ENCODE measurements at regions not wholly inside any gene's neighbourhood (a gene's known extent, or its start where the extent isn't known, plus 50 kb on each side); places are given as distances from the start of the nearest gene placed in this dataset.

DNA sequence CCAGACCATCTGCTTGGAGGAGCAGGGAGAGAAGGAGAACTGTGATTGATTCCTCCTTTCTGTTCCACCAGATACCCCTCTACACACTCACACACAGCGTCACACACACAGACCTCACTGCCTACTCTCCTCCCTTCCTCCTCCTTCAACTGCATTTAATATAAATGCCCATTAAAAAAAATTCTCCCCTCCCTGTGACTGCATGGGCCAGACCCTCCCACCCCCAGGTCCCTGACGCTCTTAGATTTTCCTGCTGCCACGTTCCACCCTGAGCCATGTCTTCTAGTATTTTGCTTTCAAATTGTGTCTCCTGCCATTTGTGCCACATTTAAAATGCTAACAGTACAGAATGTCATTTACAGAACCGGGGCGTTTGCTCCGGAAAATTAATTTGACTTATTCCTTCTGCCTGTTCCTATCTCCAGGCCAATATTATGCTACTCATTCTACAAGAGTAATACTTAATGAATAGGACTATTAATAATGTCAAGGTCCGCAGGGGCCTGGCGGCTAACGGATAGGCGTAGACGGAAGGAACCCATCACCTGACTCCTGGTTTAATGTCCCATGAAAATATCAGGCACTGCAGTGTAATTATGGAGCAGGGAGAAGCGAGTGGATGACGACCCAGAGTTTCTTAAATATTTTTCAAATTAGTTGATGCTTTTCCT, 100.2 kb downstream of the MRM1 start:
- no peaks in the 10 kb centered on the region for H3K36me3 Mint-ChIP-seq (ENCODE audit: low read depth)
- H3K27me3 Mint-ChIP-seq (ENCODE audit: insufficient read depth), result peaks cover 18% of the 10 kb centered on the region
- no peaks in the 10 kb centered on the region for H3K4me1 Mint-ChIP-seq (ENCODE audit: low read depth)
- DNase-seq, result no peak
- no peak overlapping the region for H3K4me3 Mint-ChIP-seq
- H3K27ac Mint-ChIP-seq, result no peak overlapping the region
- H3K9me3 Mint-ChIP-seq, result no peaks in the 10 kb centered on the region
- TF ChIP-seq, protein P1, sequence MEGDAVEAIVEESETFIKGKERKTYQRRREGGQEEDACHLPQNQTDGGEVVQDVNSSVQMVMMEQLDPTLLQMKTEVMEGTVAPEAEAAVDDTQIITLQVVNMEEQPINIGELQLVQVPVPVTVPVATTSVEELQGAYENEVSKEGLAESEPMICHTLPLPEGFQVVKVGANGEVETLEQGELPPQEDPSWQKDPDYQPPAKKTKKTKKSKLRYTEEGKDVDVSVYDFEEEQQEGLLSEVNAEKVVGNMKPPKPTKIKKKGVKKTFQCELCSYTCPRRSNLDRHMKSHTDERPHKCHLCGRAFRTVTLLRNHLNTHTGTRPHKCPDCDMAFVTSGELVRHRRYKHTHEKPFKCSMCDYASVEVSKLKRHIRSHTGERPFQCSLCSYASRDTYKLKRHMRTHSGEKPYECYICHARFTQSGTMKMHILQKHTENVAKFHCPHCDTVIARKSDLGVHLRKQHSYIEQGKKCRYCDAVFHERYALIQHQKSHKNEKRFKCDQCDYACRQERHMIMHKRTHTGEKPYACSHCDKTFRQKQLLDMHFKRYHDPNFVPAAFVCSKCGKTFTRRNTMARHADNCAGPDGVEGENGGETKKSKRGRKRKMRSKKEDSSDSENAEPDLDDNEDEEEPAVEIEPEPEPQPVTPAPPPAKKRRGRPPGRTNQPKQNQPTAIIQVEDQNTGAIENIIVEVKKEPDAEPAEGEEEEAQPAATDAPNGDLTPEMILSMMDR (IDR thresholded peaks at IDR 0.05), result no peak

DNA sequence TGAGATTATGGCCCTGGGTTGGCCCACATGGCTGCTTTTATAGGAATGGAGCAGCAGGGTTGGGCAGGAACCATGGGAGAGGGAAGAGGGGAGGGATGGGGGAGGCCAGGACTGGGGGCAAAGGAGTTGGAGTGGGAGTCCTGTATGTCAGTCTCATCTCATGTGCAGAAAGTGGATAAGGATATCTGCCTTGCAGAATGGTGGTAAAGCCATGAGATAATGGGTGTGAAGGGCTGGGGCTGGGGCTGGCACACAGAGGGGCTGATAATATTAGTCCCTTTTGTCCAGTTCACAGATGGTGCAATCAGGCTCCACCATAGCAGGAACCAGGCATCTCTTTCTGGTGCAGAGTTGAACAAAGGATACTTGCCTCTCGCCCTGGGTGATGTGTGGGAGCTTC, 101.3 kb downstream of the MRM1 start:
- Mint-ChIP-seq H3K9me3 (no peaks in the 10 kb centered on the region), H3K36me3 (ENCODE audit: low read depth) (no peaks in the 10 kb centered on the region), H3K4me3 (no peak overlapping the region), H3K27ac (no peak overlapping the region), H3K4me1 (ENCODE audit: low read depth) (no peaks in the 10 kb centered on the region), H3K27me3 (ENCODE audit: insufficient read depth) (peaks cover 18% of the 10 kb centered on the region)
- no peak for DNase-seq
- TF ChIP-seq, protein P1 (IDR thresholded peaks at IDR 0.05), result no peak

DNA sequence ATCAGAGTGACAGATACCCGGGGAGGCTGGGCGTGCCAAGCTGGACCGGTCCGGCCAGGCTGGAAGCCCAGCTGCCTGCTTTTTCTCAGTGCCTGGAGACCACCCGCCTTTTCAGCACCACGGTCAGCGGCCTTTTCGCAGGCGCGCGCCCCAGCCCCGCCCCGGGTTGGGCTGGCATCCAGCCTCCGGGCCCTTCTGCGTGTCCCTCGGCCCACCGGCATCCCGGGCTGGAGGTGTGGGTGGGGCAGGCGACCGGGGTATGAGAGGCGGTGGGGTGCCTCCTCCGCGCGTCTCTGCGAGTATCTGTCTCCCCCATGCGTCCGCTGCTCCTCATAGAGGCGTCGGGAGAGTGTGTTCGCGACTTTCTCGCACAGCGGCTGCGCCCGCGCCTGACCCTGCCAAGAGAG, 102.5 kb downstream of the MRM1 start:
- no peak overlapping the region for H3K4me3 Mint-ChIP-seq
- H3K36me3 Mint-ChIP-seq (ENCODE audit: low read depth), result no peaks in the 10 kb centered on the region
- peaks cover 18% of the 10 kb centered on the region for H3K27me3 Mint-ChIP-seq (ENCODE audit: insufficient read depth)
- no peak for DNase-seq
- no peaks in the 10 kb centered on the region for H3K9me3 Mint-ChIP-seq
- no peak overlapping the region for H3K27ac Mint-ChIP-seq
- TF ChIP-seq, protein P1 (IDR thresholded peaks at IDR 0.05), result no peak
- no peaks in the 10 kb centered on the region for H3K4me1 Mint-ChIP-seq (ENCODE audit: low read depth)

DNA sequence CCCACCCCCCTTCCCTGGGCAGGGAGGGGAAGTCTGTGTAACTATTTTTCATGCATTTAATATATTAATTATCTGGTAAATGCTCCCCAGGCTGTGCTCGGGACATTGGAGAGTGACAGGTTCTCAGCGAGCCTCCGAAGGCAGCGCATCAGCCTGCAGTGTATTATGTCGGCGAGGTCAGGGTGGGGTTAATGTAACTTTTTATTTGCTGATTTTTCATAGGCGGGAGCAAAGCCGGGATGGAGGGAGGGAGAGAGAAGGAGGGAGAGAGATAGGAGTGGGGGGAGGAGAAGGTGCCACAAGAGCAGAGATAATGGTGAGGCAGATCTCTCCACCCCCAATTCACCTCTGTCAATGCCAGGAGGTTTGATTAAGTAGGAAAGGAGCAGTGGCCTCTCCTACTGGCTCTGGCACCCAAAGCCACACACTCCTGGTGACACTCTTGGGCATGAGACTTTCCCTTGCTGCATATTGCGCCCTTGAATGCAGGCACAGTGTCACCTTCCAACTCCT, 104.0 kb downstream of the MRM1 start:
- Mint-ChIP-seq H3K36me3 (ENCODE audit: low read depth) (no peaks in the 10 kb centered on the region), H3K9me3 (no peaks in the 10 kb centered on the region), H3K4me1 (ENCODE audit: low read depth) (no peaks in the 10 kb centered on the region), H3K27ac (no peak overlapping the region), H3K4me3 (no peak overlapping the region), H3K27me3 (ENCODE audit: insufficient read depth) (peaks cover 11% of the 10 kb centered on the region)
- TF ChIP-seq, protein P1 (IDR thresholded peaks at IDR 0.05), result no peak
- no peak for DNase-seq

DNA sequence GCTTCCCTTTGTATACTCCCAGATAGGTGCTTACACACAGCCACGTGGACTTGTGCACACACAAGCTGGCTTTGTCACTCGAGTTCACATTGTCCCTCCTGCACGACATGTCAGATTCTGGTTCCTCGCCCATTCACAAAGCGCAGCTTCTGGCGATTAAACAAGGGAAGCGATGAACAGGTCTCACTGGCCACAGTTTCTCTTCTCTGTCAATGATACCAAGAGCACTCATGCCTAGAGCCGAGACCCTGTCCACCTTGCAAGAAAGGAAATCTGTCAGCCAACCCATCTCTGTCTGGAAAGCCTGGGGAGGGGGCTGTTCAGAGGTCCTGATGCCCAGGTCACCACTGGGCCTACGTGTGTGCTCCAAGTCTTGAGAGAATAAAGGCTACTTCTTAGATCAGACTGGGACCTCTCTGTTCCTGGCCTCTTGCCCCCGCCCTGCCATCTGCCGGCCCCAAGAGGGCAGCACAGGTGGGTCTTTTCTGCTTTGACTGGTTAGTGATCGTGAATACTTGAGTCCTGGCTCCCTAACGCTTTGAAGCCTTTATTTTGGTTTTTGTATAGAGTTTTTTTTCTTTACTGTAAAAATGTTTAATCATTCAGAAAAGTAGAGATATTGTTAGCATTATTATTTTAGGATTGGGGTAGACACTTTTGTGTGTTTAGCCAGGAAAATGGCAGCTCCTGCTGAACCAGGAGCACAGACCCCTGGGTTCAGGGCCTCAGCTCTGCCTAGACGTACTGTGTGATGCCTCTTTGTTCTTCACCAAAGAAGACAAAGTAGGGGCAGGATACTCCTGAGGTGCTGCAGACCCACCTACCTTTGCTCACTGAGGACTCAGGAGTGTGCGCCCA, 104.7 kb downstream of the MRM1 start:
- Mint-ChIP-seq H3K9me3 (no peaks in the 10 kb centered on the region), H3K4me1 (ENCODE audit: low read depth) (no peaks in the 10 kb centered on the region), H3K27ac (no peak overlapping the region), H3K36me3 (ENCODE audit: low read depth) (no peaks in the 10 kb centered on the region), H3K4me3 (no peak overlapping the region), H3K27me3 (ENCODE audit: insufficient read depth) (peaks cover 15% of the 10 kb centered on the region)
- DNase-seq, result peak; percentile 20
- TF ChIP-seq, protein P1 (IDR thresholded peaks at IDR 0.05), result peak; percentile 73
